Activated CD4-positive, alpha-beta T cell treated with anti-CD3 and anti-CD28 coated beads, Interleukin-2, amount 10 ng/mL, durations not matched to agents 7 days and 5 days (primary cell): ENCODE measurements at regions not wholly inside any gene's neighbourhood (a gene's known extent, or its start where the extent isn't known, plus 50 kb on each side); places are given as distances from the start of the nearest gene placed in this dataset.

ENCODE experiments used
- CTCF ChIA-PET: fragments of 350-600 bp; sonication (Branson Sonifier 250); formaldehyde crosslinking; loops from one replicate; lab custom pipeline; 2021; ENCODE audit warnings: antibody characterized with exemption; lab: Charles Lee
- POLR2A ChIA-PET: fragments of 350-600 bp; sonication (Branson Sonifier 250); formaldehyde crosslinking; loops from one replicate; lab custom pipeline; 2021; ENCODE audit warnings: antibody characterized with exemption; lab: Charles Lee
- DNase-seq: peaks from one replicate; pipeline ENCODE4 v3.0.0-alpha.2; 2020
- H3K27ac Mint-ChIP-seq: one replicate; pipeline ENCODE4 v1.8.0; 2021; ENCODE audit warnings: mild to moderate bottlenecking, moderate library complexity, mixed read lengths
- H3K27me3 Mint-ChIP-seq: one replicate; pipeline ENCODE4 v1.8.0; 2021; ENCODE audit warnings: mixed read lengths
- H3K36me3 Mint-ChIP-seq: one replicate; pipeline ENCODE4 v1.8.0; 2021; ENCODE audit warnings: low read depth, mixed read lengths
- H3K4me1 Mint-ChIP-seq: one replicate; pipeline ENCODE4 v1.8.0; 2021; ENCODE audit warnings: mixed read lengths
- H3K4me3 Mint-ChIP-seq: one replicate; pipeline ENCODE4 v1.8.0; 2021; ENCODE audit warnings: mild to moderate bottlenecking, moderate library complexity, mixed read lengths
- H3K9me3 Mint-ChIP-seq: one replicate; pipeline ENCODE4 v1.8.0; 2021; ENCODE audit warnings: mixed read lengths

GRCh38 chr1:112808861-112809684 lies 93.9 kb upstream of the PPM1J start:
- H3K9me3 Mint-ChIP-seq: no peaks in the 10 kb centered on the region

GRCh38 chr1:112807999-112808398 lies 92.9 kb upstream of the PPM1J start:
- no peaks in the 10 kb centered on the region for H3K9me3 Mint-ChIP-seq
- peaks cover 7% of the 10 kb centered on the region for H3K27me3 Mint-ChIP-seq
- ChIA-PET CTCF (no interaction called here), POLR2A (no interaction called here)
- H3K36me3 Mint-ChIP-seq: no peaks in the 10 kb centered on the region
- no peak for DNase-seq
- H3K4me1 Mint-ChIP-seq: no peaks in the 10 kb centered on the region
- H3K27ac Mint-ChIP-seq: no peak overlapping the region
- H3K4me3 Mint-ChIP-seq: no peak overlapping the region

More at GRCh38 chr1:112808861-112809684, 93.9 kb upstream of the PPM1J start:
- ChIA-PET CTCF (no interaction called here), POLR2A (no interaction called here)
- Mint-ChIP-seq H3K4me3 (no peak overlapping the region), H3K27ac (no peak overlapping the region), H3K4me1 (no peaks in the 10 kb centered on the region), H3K27me3 (peaks cover 7% of the 10 kb centered on the region), H3K36me3 (no peaks in the 10 kb centered on the region)
- DNase-seq: peak; percentile 68

GRCh38 chr1:112807117-112807516 lies 92.0 kb upstream of the PPM1J start:
- H3K27me3 Mint-ChIP-seq: peaks cover 7% of the 10 kb centered on the region
- no peaks in the 10 kb centered on the region for H3K4me1 Mint-ChIP-seq
- no peaks in the 10 kb centered on the region for H3K9me3 Mint-ChIP-seq
- H3K27ac Mint-ChIP-seq: no peak overlapping the region
- no peak overlapping the region for H3K4me3 Mint-ChIP-seq
- POLR2A ChIA-PET: no interaction called here
- no peaks in the 10 kb centered on the region for H3K36me3 Mint-ChIP-seq
- CTCF ChIA-PET: interaction anchor here (1.1 to 1.9 kb wide), 2 partner anchors 88 to 416 kb away, joined by 3 to 7 read pairs; a partner anchor contains a TSS
- no peak for DNase-seq

GRCh38 chr1:112806090-112806642 lies 91.0 kb upstream of the PPM1J start:
- ChIA-PET POLR2A (no interaction called here), CTCF (interaction anchor here (0.5 to 3.3 kb wide), 5 partner anchors 88 to 766 kb away, joined by 3 to 34 read pairs (median 3); partner anchors contain the start of gene PPM1J)
- DNase-seq: no peak
- Mint-ChIP-seq H3K27ac (no peak overlapping the region), H3K27me3 (peaks cover 7% of the 10 kb centered on the region), H3K4me3 (no peak overlapping the region), H3K36me3 (no peaks in the 10 kb centered on the region), H3K4me1 (no peaks in the 10 kb centered on the region), H3K9me3 (no peaks in the 10 kb centered on the region)

GRCh38 chr1:112805155-112805853 lies 90.2 kb upstream of the PPM1J start:
- H3K36me3 Mint-ChIP-seq: no peaks in the 10 kb centered on the region
- H3K27me3 Mint-ChIP-seq: peaks cover 7% of the 10 kb centered on the region
- CTCF ChIA-PET: interaction anchor here (1.3 to 3.3 kb wide), 5 partner anchors 85 to 303 kb away, joined by 3 to 36 read pairs (median 10); partner anchors contain the start of genes LRIG2 and PPM1J
- no peaks in the 10 kb centered on the region for H3K4me1 Mint-ChIP-seq
- H3K27ac Mint-ChIP-seq: no peak overlapping the region
- no peak for DNase-seq
- POLR2A ChIA-PET: no interaction called here
- no peak overlapping the region for H3K4me3 Mint-ChIP-seq
- no peaks in the 10 kb centered on the region for H3K9me3 Mint-ChIP-seq

- Mint-ChIP-seq H3K36me3 (no peaks in the 10 kb centered on the region), H3K27me3 (peaks cover 7% of the 10 kb centered on the region), H3K9me3 (no peaks in the 10 kb centered on the region), H3K4me3 (no peak overlapping the region), H3K4me1 (no peaks in the 10 kb centered on the region), H3K27ac (no peak overlapping the region)
- POLR2A ChIA-PET: no interaction called here
- DNase-seq: peak; percentile 59
- CTCF ChIA-PET: interaction anchor here (0.5 to 3.3 kb wide), 8 partner anchors 11 to 269 kb away, joined by 3 to 36 read pairs (median 4); partner anchors contain the start of genes LRIG2 and PPM1J
Measured at GRCh38 chr1:112803906-112804762, 89.0 kb upstream of the PPM1J start.

- Mint-ChIP-seq H3K27ac (no peak overlapping the region), H3K4me3 (no peak overlapping the region), H3K36me3 (no peaks in the 10 kb centered on the region), H3K27me3 (peaks cover 4% of the 10 kb centered on the region), H3K9me3 (no peaks in the 10 kb centered on the region), H3K4me1 (no peaks in the 10 kb centered on the region)
- POLR2A ChIA-PET: no interaction called here
- DNase-seq: no peak
- CTCF ChIA-PET: no interaction called here
Measured at GRCh38 chr1:112800289-112800688, 85.2 kb upstream of the PPM1J start.

GRCh38 chr1:112798292-112798691 lies 83.2 kb upstream of the PPM1J start:
- H3K4me1 Mint-ChIP-seq: no peaks in the 10 kb centered on the region
- no peak overlapping the region for H3K4me3 Mint-ChIP-seq
- no peak overlapping the region for H3K27ac Mint-ChIP-seq
- no peaks in the 10 kb centered on the region for H3K27me3 Mint-ChIP-seq
- H3K9me3 Mint-ChIP-seq: no peaks in the 10 kb centered on the region
- H3K36me3 Mint-ChIP-seq: no peaks in the 10 kb centered on the region
- ChIA-PET POLR2A (no interaction called here), CTCF (interaction anchor here (1.2 to 3.1 kb wide), 3 partner anchors 11 to 82 kb away, joined by 3 to 10 read pairs (median 3); no protein-coding TSS in a partner anchor)
- no peak for DNase-seq

- H3K27ac Mint-ChIP-seq: no peak overlapping the region
- POLR2A ChIA-PET: no interaction called here
- no peaks in the 10 kb centered on the region for H3K4me1 Mint-ChIP-seq
- no peaks in the 10 kb centered on the region for H3K36me3 Mint-ChIP-seq
- CTCF ChIA-PET: interaction anchor here (1.2 to 3.1 kb wide), 2 partner anchors 13 to 81 kb away, joined by 3 to 10 read pairs; no protein-coding TSS in a partner anchor
- no peaks in the 10 kb centered on the region for H3K27me3 Mint-ChIP-seq
- H3K9me3 Mint-ChIP-seq: no peaks in the 10 kb centered on the region
- no peak for DNase-seq
- H3K4me3 Mint-ChIP-seq: no peak overlapping the region
Measured at GRCh38 chr1:112797224-112797623, 82.1 kb upstream of the PPM1J start.

GRCh38 chr1:112794654-112795239 lies 79.6 kb upstream of the PPM1J start:
- H3K9me3 Mint-ChIP-seq: no peaks in the 10 kb centered on the region
- no peak overlapping the region for H3K27ac Mint-ChIP-seq
- no peak for DNase-seq
- no peaks in the 10 kb centered on the region for H3K36me3 Mint-ChIP-seq
- no peak overlapping the region for H3K4me3 Mint-ChIP-seq
- peaks cover 4% of the 10 kb centered on the region for H3K27me3 Mint-ChIP-seq
- ChIA-PET POLR2A (no interaction called here), CTCF (no interaction called here)
- H3K4me1 Mint-ChIP-seq: no peaks in the 10 kb centered on the region

GRCh38 chr1:112793631-112794565 lies 78.8 kb upstream of the PPM1J start:
- Mint-ChIP-seq H3K36me3 (no peaks in the 10 kb centered on the region), H3K9me3 (no peaks in the 10 kb centered on the region), H3K4me3 (no peak overlapping the region), H3K27me3 (peaks cover 4% of the 10 kb centered on the region), H3K4me1 (no peaks in the 10 kb centered on the region), H3K27ac (no peak overlapping the region)
- POLR2A ChIA-PET: no interaction called here
- no peak for DNase-seq
- CTCF ChIA-PET: interaction anchor here (1.8 kb wide), 1 partner anchor 79 kb away, joined by 3 read pairs; the partner anchor contains the start of gene PPM1J
